GM23338 (cell line): ENCODE measurements at regions not wholly inside any gene's neighbourhood (a gene's known extent, or its start where the extent isn't known, plus 50 kb on each side); places are given as distances from the start of the nearest gene placed in this dataset.
A peak's percentile ranks its signal among the peaks of the same experiment; 100 is the strongest.

ENCODE experiments used
- ATAC-seq: fragments of 200-7000 bp; cut with Tn5 transposase; 3 replicates; pipeline ENCODE4 v1.9.1; 2020
- DNase-seq: peaks from one replicate; pipeline ENCODE4 v3.0.0-alpha.2; 2015; ENCODE audit warnings: low spot score
- H2AFZ ChIP-seq: fragments of 200-600 bp; sonication (generic); 2 replicates; pipeline ENCODE4 v1.8.0; 2016; ENCODE audit warnings: antibody characterized with exemption, mild to moderate bottlenecking, moderate library complexity
- H3F3A ChIP-seq: fragments of 200-600 bp; sonication (generic); replicated peaks from 2 replicates; pipeline ENCODE4 v1.8.0; 2017; ENCODE audit warnings: antibody characterized with exemption, mixed run types, low read depth
- H3K27ac ChIP-seq: fragments of 200-600 bp; sonication (generic); 2 replicates; pipeline ENCODE4 v1.6.1; 2016; ENCODE audit warnings: low read depth
- H3K27me3 ChIP-seq: fragments of 200-600 bp; sonication (generic); 2 replicates; pipeline ENCODE4 v1.8.0; 2016; ENCODE audit warnings: mild to moderate bottlenecking, mixed run types, moderate library complexity; ENCODE audit not compliant: insufficient read depth
- H3K36me3 ChIP-seq: fragments of 200-600 bp; sonication (generic); 2 replicates; pipeline ENCODE4 v1.8.0; 2016; ENCODE audit warnings: mild to moderate bottlenecking; ENCODE audit not compliant: insufficient read depth
- H3K4me1 ChIP-seq: fragments of 200-600 bp; sonication (generic); 2 replicates; pipeline ENCODE4 v1.8.0; 2016; ENCODE audit warnings: mild to moderate bottlenecking, moderate library complexity; ENCODE audit not compliant: insufficient read depth
- H3K4me2 ChIP-seq: fragments of 200-600 bp; sonication (generic); 2 replicates; pipeline ENCODE4 v1.7.1; 2017; ENCODE audit warnings: mixed run types
- H3K4me3 ChIP-seq: fragments of 200-600 bp; sonication (generic); 2 replicates; pipeline ENCODE4 v1.6.1; 2016; ENCODE audit warnings: mixed run types
- H3K79me2 ChIP-seq: fragments of 200-600 bp; sonication (generic); replicated peaks from 2 replicates; pipeline ENCODE4 v1.8.0; 2017; ENCODE audit warnings: mild to moderate bottlenecking; ENCODE audit not compliant: insufficient read depth
- H3K9me2 ChIP-seq: fragments of 200-600 bp; sonication (generic); 2 replicates; pipeline ENCODE4 v1.8.0; 2017; ENCODE audit not compliant: insufficient read depth
- H4K20me1 ChIP-seq: fragments of 200-600 bp; sonication (generic); replicated peaks from 2 replicates; pipeline ENCODE4 v1.8.0; 2017; ENCODE audit warnings: mild to moderate bottlenecking; ENCODE audit not compliant: insufficient read depth
- H3K27ac Mint-ChIP-seq: 2 replicates; pipeline ENCODE4 v1.8.0; 2020; ENCODE audit warnings: inconsistent platforms, mild to moderate bottlenecking, moderate library complexity, mixed read lengths
- H3K27me3 Mint-ChIP-seq: 3 replicates; pipeline ENCODE4 v1.8.0; 2022; ENCODE audit warnings: low read depth, mild to moderate bottlenecking, moderate library complexity, mixed read lengths, inconsistent platforms; ENCODE audit not compliant: insufficient read depth, poor library complexity
- H3K36me3 Mint-ChIP-seq: 3 replicates; pipeline ENCODE4 v1.8.0; 2021; ENCODE audit warnings: low read depth, mild to moderate bottlenecking, inconsistent platforms, moderate library complexity, mixed read lengths
- H3K4me1 Mint-ChIP-seq: 3 replicates; pipeline ENCODE4 v1.8.0; 2020; ENCODE audit warnings: mild to moderate bottlenecking, inconsistent platforms, mixed read lengths
- H3K4me3 Mint-ChIP-seq: 3 replicates; pipeline ENCODE4 v1.8.0; 2021; ENCODE audit warnings: moderate library complexity, mild to moderate bottlenecking, inconsistent platforms, mixed read lengths
- H3K9me3 Mint-ChIP-seq: 3 replicates; pipeline ENCODE4 v1.8.0; 2020; ENCODE audit warnings: moderate library complexity, mild to moderate bottlenecking, inconsistent platforms, mixed read lengths
- CREB1 ChIP-seq: fragments of 250-450 bp; sonication (Bioruptor Pico); IDR thresholded peaks from 2 replicates; pipeline ENCODE4 v1.5.0; 2020; ENCODE audit warnings: low read depth, mild to moderate bottlenecking, moderate library complexity
- CTCF ChIP-seq, 2 experiments: fragments of 200-600 bp in 1 of 2; sonication (generic) in 1 of 2; conservative IDR thresholded peaks; 2 replicates each; pipeline versions ENCODE4 v1.5.1 to v1.6.1; 2016 to 2017; ENCODE audit warnings: antibody characterized with exemption in 2 of 2, low read depth in 2 of 2, mild to moderate bottlenecking in 2 of 2, moderate library complexity in 1 of 2
- ETS1 ChIP-seq: IDR thresholded peaks from 2 replicates; pipeline ENCODE4 v1.6.1; 2016; ENCODE audit warnings: antibody characterized with exemption
- EZH2 ChIP-seq: fragments of 200-600 bp; sonication (generic); IDR thresholded peaks from one replicate; pipeline ENCODE4 v1.8.0; 2017; ENCODE audit warnings: antibody characterized with exemption, mild to moderate bottlenecking, low read depth; ENCODE audit not compliant: unreplicated experiment
- NANOG ChIP-seq: IDR thresholded peaks from 2 replicates; pipeline ENCODE4 v1.6.1; 2016; ENCODE audit warnings: antibody characterized with exemption, borderline replicate concordance
- REST ChIP-seq: IDR thresholded peaks from one replicate; pipeline ENCODE4 v1.6.1; 2018; ENCODE audit warnings: antibody characterized with exemption; ENCODE audit not compliant: unreplicated experiment
- STAT1 ChIP-seq: IDR thresholded peaks from one replicate; pipeline ENCODE4 v1.6.1; 2016; ENCODE audit warnings: antibody characterized with exemption; ENCODE audit not compliant: unreplicated experiment
- ZNF331 ChIP-seq: fragments of 250-450 bp; sonication (Bioruptor Pico); IDR thresholded peaks from 2 replicates; pipeline ENCODE4 v1.5.0; 2020; ENCODE audit warnings: low read depth, mild to moderate bottlenecking, moderate library complexity
- ZNF462 ChIP-seq: fragments of 250-450 bp; sonication (Bioruptor Pico); IDR thresholded peaks from 2 replicates; pipeline ENCODE4 v1.5.0; 2020; ENCODE audit warnings: mild to moderate bottlenecking, moderate library complexity

GRCh38 chr7:85464042-85464651, 277.3 kb upstream of the SEMA3D start:
- Mint-ChIP-seq H3K4me1 (no peaks in the 10 kb centered on the region), H3K9me3 (no peaks in the 10 kb centered on the region), H3K27ac (no peak overlapping the region), H3K36me3 (no peaks in the 10 kb centered on the region), H3K27me3 (peaks cover 2% of the 10 kb centered on the region), H3K4me3 (no peak overlapping the region)
- Histone ChIP-seq H3K4me1 (no peaks in the 10 kb centered on the region), H3K4me3 (no peak overlapping the region), H3F3A (no peaks in the 10 kb centered on the region), H3K36me3 (no peaks in the 10 kb centered on the region), H3K4me2 (no peak overlapping the region), H2AFZ (peak overlapping the region; percentile 2; the same call in 1 of the 2 replicates), H3K27ac (no peak overlapping the region), H3K27me3 (no peaks in the 10 kb centered on the region), H3K79me2 (no peaks in the 10 kb centered on the region), H4K20me1 (no peaks in the 10 kb centered on the region), H3K9me2 (no peaks in the 10 kb centered on the region)
- peak in 1 of 2 experiments; percentile 52; a peak in 1 of 4 replicates for TF ChIP-seq CTCF (conservative IDR thresholded peaks at IDR 0.05; ENCODE audit: low read depth in 2 of 2)
- no peak for TF ChIP-seq ZNF462
- ATAC-seq (no peak), DNase-seq (peak; percentile 26)

- no peaks in the 10 kb centered on the region for H3K36me3 ChIP-seq
- H3K36me3 Mint-ChIP-seq = no peaks in the 10 kb centered on the region
- H3K4me1 ChIP-seq = no peaks in the 10 kb centered on the region
- H3K27ac ChIP-seq = no peak overlapping the region
- DNase-seq (no peak), ATAC-seq (no peak)
- H3K27ac Mint-ChIP-seq = no peak overlapping the region
- no peak overlapping the region for H3K4me3 ChIP-seq
- H3F3A ChIP-seq = no peaks in the 10 kb centered on the region
- no peak overlapping the region for H3K4me2 ChIP-seq
- no peaks in the 10 kb centered on the region for H3K9me2 ChIP-seq
- no peaks in the 10 kb centered on the region for H3K9me3 Mint-ChIP-seq
- H3K27me3 Mint-ChIP-seq = no peaks in the 10 kb centered on the region
- no peaks in the 10 kb centered on the region for H4K20me1 ChIP-seq
- H2AFZ ChIP-seq = no peak overlapping the region
- no peaks in the 10 kb centered on the region for H3K79me2 ChIP-seq
- no peaks in the 10 kb centered on the region for H3K4me1 Mint-ChIP-seq
- H3K4me3 Mint-ChIP-seq = no peak overlapping the region
- no peaks in the 10 kb centered on the region for H3K27me3 ChIP-seq
- TF ChIP-seq ETS1 = no peak
- no peak for TF ChIP-seq REST
- TF ChIP-seq CREB1 = no peak
- no peak for TF ChIP-seq EZH2
- no peak for TF ChIP-seq NANOG
- no peak for TF ChIP-seq STAT1
- no peak for TF ChIP-seq ZNF331 (CRISPR knock-in tag)
Observed at GRCh38 chr7:85462671-85463070, 275.8 kb upstream of the SEMA3D start.
